GM13976 (cell line): ENCODE measurements at regions not wholly inside any gene's neighbourhood (a gene's known extent, or its start where the extent isn't known, plus 50 kb on each side); places are given as distances from the start of the nearest gene placed in this dataset.

Source experiments
- DNase-seq: peaks from one replicate; pipeline ENCODE4 v3.0.0; 2012; ENCODE audit warnings: low spot score
- in situ Hi-C: fragments of 300-500 bp; cut with MboI; formaldehyde crosslinking; loops from one replicate; pipeline ENCODE4 v1.12.0; 2022; ENCODE audit warnings: low sequenced_read_pairs, mixed read lengths, inconsistent platforms; ENCODE audit not compliant: unreplicated experiment
- TF ChIP-seq, protein P1 (sequence below): IDR thresholded peaks from 2 replicates; pipeline ENCODE4 v1.5.1; 2012; ENCODE audit warnings: borderline replicate concordance, mild to moderate bottlenecking; ENCODE audit not compliant: insufficient read depth; ENCODE audit errors: extremely low read depth, missing control alignments, control extremely low read depth

DNA sequence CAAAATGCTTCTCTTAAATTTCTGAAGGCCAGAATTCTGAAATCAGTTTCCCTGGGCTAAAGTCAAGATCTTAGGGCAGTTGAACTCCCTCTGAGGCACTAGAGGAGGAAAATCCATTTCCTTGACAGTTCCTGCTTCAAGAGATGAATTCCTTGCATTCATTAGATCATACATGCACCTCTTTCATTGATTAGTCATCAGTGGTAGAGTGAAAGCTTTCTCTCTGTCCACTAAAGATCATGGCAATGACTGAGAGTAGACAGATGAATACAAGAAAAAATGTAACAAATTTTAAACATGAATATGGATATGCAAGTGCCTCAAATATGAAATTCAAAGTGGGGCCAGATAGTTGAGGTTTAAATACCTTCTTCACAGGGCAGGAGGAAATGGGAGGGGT lies 693.4 kb upstream of the TMEFF2 start:
- no peak for DNase-seq
- in situ Hi-C loops: no loop called here
- TF ChIP-seq, protein P1, sequence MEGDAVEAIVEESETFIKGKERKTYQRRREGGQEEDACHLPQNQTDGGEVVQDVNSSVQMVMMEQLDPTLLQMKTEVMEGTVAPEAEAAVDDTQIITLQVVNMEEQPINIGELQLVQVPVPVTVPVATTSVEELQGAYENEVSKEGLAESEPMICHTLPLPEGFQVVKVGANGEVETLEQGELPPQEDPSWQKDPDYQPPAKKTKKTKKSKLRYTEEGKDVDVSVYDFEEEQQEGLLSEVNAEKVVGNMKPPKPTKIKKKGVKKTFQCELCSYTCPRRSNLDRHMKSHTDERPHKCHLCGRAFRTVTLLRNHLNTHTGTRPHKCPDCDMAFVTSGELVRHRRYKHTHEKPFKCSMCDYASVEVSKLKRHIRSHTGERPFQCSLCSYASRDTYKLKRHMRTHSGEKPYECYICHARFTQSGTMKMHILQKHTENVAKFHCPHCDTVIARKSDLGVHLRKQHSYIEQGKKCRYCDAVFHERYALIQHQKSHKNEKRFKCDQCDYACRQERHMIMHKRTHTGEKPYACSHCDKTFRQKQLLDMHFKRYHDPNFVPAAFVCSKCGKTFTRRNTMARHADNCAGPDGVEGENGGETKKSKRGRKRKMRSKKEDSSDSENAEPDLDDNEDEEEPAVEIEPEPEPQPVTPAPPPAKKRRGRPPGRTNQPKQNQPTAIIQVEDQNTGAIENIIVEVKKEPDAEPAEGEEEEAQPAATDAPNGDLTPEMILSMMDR: no peak

DNA sequence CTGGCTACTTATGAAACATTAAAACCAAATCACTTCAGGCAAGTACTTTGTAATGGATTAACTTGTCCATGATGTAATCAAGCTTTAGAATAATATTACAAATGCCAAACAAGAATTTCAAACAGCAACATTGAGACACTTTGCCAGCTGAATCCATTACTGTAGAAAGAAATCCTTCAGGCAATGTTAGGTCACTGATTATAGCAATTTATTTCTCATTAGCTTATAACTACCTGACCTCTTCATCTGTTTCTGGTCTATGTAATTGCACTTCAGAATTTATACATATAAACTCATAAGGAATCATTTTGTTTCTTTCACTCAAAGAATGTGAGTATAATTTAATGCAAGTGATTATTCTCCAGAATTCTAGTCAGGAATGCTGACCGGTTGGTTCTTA lies 692.6 kb upstream of the TMEFF2 start:
- TF ChIP-seq, protein P1: no peak
- no peak for DNase-seq
- in situ Hi-C loops: no loop called here

DNA sequence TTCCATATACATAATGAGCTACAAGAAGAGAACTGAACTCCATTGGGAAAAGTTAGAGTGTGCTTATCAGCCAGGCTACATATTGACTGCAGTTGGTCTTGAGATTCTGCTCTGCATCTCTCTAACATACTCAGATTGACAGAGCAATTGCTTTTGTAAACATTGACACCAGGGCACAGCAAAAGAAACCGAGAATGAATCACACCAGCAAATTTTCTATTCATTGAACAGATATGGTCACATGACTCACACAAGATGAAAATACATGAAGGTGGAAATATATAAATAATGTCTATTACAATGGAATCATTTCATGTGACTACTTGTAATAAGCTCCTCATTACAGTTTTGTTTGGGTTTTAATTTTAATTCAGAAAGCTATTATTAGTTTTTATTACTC lies 691.9 kb upstream of the TMEFF2 start:
- no peak for DNase-seq
- in situ Hi-C loops: no loop called here
- TF ChIP-seq, protein P1: no peak

DNA sequence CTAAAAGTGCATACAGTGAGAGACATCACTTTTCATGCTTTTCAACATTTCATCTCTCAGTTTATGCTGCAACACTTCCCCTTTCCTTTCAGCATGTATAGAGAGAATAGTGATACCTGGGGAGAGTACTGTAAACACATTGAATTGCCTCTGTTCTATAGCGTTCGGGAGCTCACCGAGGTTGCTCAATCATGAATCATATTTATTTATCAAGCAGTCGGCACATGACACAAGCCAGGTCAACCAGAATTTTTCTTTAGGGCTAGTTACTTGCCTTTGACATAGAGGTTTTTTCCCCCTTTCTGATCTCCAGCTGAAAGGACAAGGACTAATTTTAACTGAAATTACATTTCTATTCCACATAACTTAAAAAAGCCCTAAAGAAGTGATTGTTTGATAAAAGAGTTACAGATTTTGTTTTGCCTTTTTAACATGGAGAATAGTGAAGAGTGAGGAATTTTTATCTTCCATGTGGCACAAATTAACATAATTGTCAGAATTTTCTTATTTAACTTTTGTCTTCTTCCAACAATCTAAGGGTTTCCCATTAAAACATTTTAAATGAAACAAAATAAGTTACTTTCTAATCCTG lies 690.9 kb upstream of the TMEFF2 start:
- TF ChIP-seq, protein P1: no peak
- in situ Hi-C loops: no loop called here
- no peak for DNase-seq

DNA sequence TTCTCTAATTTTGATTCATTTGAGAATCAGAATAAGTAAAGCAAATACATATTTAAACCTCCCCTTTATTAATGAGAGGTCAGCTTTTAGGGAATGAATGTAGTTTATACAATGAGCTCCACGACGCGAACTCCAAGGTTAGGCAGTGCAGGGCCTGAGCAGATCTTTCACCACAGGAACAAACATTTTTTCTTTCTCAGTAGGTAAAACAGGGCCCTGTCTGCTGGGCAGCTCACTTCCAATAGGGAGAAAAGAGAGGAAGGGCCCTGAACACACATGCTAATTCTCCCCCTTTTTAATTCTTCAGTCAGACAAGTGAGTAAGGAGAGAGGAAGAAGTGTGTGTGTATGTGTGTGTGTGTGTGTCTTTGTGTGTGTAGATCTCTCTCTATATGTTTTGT lies 682.4 kb upstream of the TMEFF2 start:
- no peak for DNase-seq
- TF ChIP-seq, protein P1: no peak
- in situ Hi-C loops: no loop called here

DNA sequence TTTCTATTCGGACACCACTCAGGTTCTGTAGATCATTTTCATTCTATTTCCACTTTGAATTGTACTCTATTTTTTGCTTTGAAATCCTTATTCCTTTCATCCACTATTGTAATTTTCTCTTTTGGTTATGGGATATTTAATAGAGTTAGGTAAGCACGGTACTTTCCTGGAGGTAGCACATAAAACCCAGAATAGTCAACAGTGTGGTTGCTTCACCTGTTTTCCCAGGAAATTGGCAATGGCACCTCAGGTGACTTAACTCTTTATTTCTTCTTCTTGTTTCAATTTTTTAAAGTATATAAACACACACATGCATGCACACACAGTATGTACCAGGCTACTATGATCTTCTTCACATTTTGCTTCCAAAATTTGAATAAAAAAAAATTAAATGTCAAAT lies 682.0 kb upstream of the TMEFF2 start:
- no peak for DNase-seq
- in situ Hi-C loops: no loop called here
- TF ChIP-seq, protein P1: no peak

DNA sequence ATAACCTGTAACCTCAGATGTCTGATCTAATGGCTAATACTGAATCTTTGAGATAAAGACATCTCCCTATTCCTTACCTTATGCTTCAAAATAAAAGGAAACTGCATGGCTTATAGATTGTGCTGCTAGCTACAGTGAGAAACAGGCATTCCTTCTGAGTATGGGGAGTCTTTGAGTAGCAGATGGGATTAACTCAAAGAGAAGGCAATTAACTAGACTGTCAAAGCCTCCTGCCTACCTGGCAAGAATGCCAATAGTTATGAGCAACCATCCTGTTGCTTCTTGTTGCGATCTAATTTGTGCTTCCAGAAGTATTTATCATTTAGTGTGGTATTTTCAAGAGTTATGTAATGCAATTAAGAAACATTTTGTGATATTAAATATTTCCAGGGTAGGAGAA lies 660.0 kb upstream of the TMEFF2 start:
- TF ChIP-seq, protein P1: no peak
- in situ Hi-C loops: no loop called here
- no peak for DNase-seq
